SU-DHL-6 (cell line): ENCODE measurements at regions not wholly inside any gene's neighbourhood (a gene's known extent, or its start where the extent isn't known, plus 50 kb on each side); places are given as distances from the start of the nearest gene placed in this dataset.

Source experiments
- H2AFZ ChIP-seq: fragments of 200-600 bp; sonication (generic); 2 replicates; pipeline ENCODE4 v1.6.1; 2014; ENCODE audit warnings: low read depth, mild to moderate bottlenecking, moderate library complexity, mixed read lengths, antibody characterized with exemption, low read length; ENCODE audit not compliant: severe bottlenecking
- H3F3A ChIP-seq: fragments of 200-600 bp; shearing (Covaris generic); 2 replicates; pipeline ENCODE4 v1.6.0; 2016; ENCODE audit warnings: antibody characterized with exemption, mild to moderate bottlenecking; ENCODE audit not compliant: insufficient read depth
- H3K27ac ChIP-seq: fragments of 200-600 bp; sonication (generic); 2 replicates; pipeline ENCODE4 v1.5.1; 2016; ENCODE audit warnings: low read depth, mild to moderate bottlenecking, low read length, moderate library complexity, mixed read lengths
- H3K27me3 ChIP-seq: fragments of 200-600 bp; sonication (generic), shearing (Covaris generic); 2 replicates; pipeline ENCODE4 v1.6.0; 2014; ENCODE audit warnings: mild to moderate bottlenecking, low read length
- H3K36me3 ChIP-seq: fragments of 200-600 bp; sonication (generic); 2 replicates; pipeline ENCODE4 v1.6.1; 2014; ENCODE audit warnings: mild to moderate bottlenecking, low read length, mixed read lengths
- H3K4me2 ChIP-seq: fragments of 300-600, 200-600 bp; shearing (Covaris generic), sonication (generic); 2 replicates; pipeline ENCODE4 v1.6.0; 2014; ENCODE audit warnings: low read length, low read depth, mild to moderate bottlenecking; ENCODE audit not compliant: poor library complexity, severe bottlenecking
- H3K4me3 ChIP-seq: fragments of 200-600 bp; sonication (generic); 2 replicates; pipeline ENCODE4 v1.5.1; 2014; ENCODE audit warnings: antibody characterized with exemption, low read length, mild to moderate bottlenecking, mixed read lengths; ENCODE audit not compliant: insufficient read depth, poor library complexity, severe bottlenecking
- H3K79me2 ChIP-seq: fragments of 200-600 bp; sonication (generic); 2 replicates; pipeline ENCODE4 v1.6.1; 2014; ENCODE audit warnings: mild to moderate bottlenecking, low read length, moderate library complexity; ENCODE audit not compliant: insufficient read depth
- H3K9ac ChIP-seq: fragments of 200-600 bp; sonication (generic); 2 replicates; pipeline ENCODE4 v1.7.0; 2014; ENCODE audit warnings: mild to moderate bottlenecking, low read length
- H3K9me2 ChIP-seq: fragments of 200-600 bp; sonication (generic); replicated peaks from 2 replicates; pipeline ENCODE4 v1.6.1; 2014; ENCODE audit warnings: low read length; ENCODE audit not compliant: insufficient read depth
- H3K9me3 ChIP-seq: fragments of 200-600 bp; sonication (generic); 2 replicates; pipeline ENCODE4 v1.6.1; 2014; ENCODE audit warnings: low read length, mixed read lengths; ENCODE audit not compliant: insufficient read depth
- H4K20me1 ChIP-seq: fragments of 200-600 bp; sonication (generic); 2 replicates; pipeline ENCODE4 v1.6.1; 2014; ENCODE audit warnings: low read depth, mild to moderate bottlenecking, antibody characterized with exemption, low read length, moderate library complexity, mixed read lengths
- CTCF ChIP-seq: fragments of 200-600 bp; sonication (generic); IDR thresholded peaks from one replicate; pipeline ENCODE4 v1.5.1; 2017; ENCODE audit warnings: antibody characterized with exemption, mild to moderate bottlenecking, low read length, moderate library complexity; ENCODE audit not compliant: insufficient read depth, poor library complexity, severe bottlenecking
- EZH2phosphoT487 ChIP-seq: fragments of 200-600 bp; sonication (generic), shearing (Covaris generic); conservative IDR thresholded peaks from 2 replicates; pipeline ENCODE4 v1.6.1; 2018; ENCODE audit warnings: mild to moderate bottlenecking, antibody characterized with exemption, low read length, moderate library complexity, mixed read lengths

GRCh38 chr15:62428851-62429598, 263.9 kb upstream of the C2CD4B start:
- no peak for TF ChIP-seq CTCF
- TF ChIP-seq EZH2phosphoT487 = no peak
- Histone ChIP-seq H3K9me2 (no peaks in the 10 kb centered on the region), H4K20me1 (no peaks in the 10 kb centered on the region), H3K4me3 (no peak overlapping the region), H3K36me3 (no peaks in the 10 kb centered on the region), H3K27me3 (no peaks in the 10 kb centered on the region), H3K79me2 (no peaks in the 10 kb centered on the region), H3K27ac (no peak overlapping the region), H3K4me2 (no peak overlapping the region), H2AFZ (no peak overlapping the region), H3K9ac (no peak overlapping the region), H3F3A (no peaks in the 10 kb centered on the region), H3K9me3 (no peaks in the 10 kb centered on the region)

GRCh38 chr15:62430056-62430455, 265.0 kb upstream of the C2CD4B start:
- Histone ChIP-seq H4K20me1 (no peaks in the 10 kb centered on the region), H3K9me3 (no peaks in the 10 kb centered on the region), H3K27me3 (no peaks in the 10 kb centered on the region), H3K79me2 (no peaks in the 10 kb centered on the region), H3F3A (no peaks in the 10 kb centered on the region), H2AFZ (no peak overlapping the region), H3K9me2 (no peaks in the 10 kb centered on the region), H3K4me2 (no peak overlapping the region), H3K36me3 (no peaks in the 10 kb centered on the region), H3K9ac (no peak overlapping the region), H3K27ac (no peak overlapping the region), H3K4me3 (no peak overlapping the region)
- no peak for TF ChIP-seq CTCF
- TF ChIP-seq EZH2phosphoT487 = no peak

GRCh38 chr15:62430552-62430951, 265.5 kb upstream of the C2CD4B start:
- Histone ChIP-seq H3K4me2 (no peak overlapping the region), H3K9me3 (no peaks in the 10 kb centered on the region), H3K36me3 (no peaks in the 10 kb centered on the region), H3K27me3 (no peaks in the 10 kb centered on the region), H3F3A (no peaks in the 10 kb centered on the region), H3K27ac (no peak overlapping the region), H3K9me2 (no peaks in the 10 kb centered on the region), H2AFZ (no peak overlapping the region), H3K4me3 (no peak overlapping the region), H3K9ac (no peak overlapping the region), H4K20me1 (no peaks in the 10 kb centered on the region), H3K79me2 (no peaks in the 10 kb centered on the region)
- TF ChIP-seq EZH2phosphoT487 = no peak
- TF ChIP-seq CTCF = no peak
